Neutrophil (primary cell): ENCODE measurements at regions not wholly inside any gene's neighbourhood (a gene's known extent, or its start where the extent isn't known, plus 50 kb on each side); places are given as distances from the start of the nearest gene placed in this dataset.
"Not testable (repeated sequence)": the region's sequence is repeated elsewhere in the genome, so short reads cannot be mapped to it uniquely, and the experiment has no call there.

Experiments
- H3K27ac ChIP-seq: fragments of 200-600 bp; sonication (generic); 2 replicates; pipeline ENCODE4 v1.5.1; 2016; ENCODE audit warnings: mild to moderate bottlenecking, moderate library complexity
- H3K27me3 ChIP-seq: fragments of 200-600 bp; sonication (generic); 2 replicates; pipeline ENCODE4 v1.6.0; 2016; ENCODE audit warnings: mild to moderate bottlenecking
- H3K36me3 ChIP-seq: fragments of 200-600 bp; sonication (generic); 2 replicates; pipeline ENCODE4 v1.5.1; 2017
- H3K4me1 ChIP-seq, 2 experiments: fragments of 200-600 bp in 1 of 2; sonication (generic) in 1 of 2; 1 replicate in 1 of 2; 2 replicates in 1 of 2; pipeline versions ENCODE4 v1.5.1 to v1.6.1; 2013 to 2016; ENCODE audit warnings: low read depth in 1 of 2, low read length in 1 of 2, mild to moderate bottlenecking in 1 of 2, moderate library complexity in 1 of 2; ENCODE audit not compliant: control insufficient read depth in 1 of 2, insufficient read depth in 1 of 2
- H3K4me3 ChIP-seq, 2 experiments: fragments of 200-600 bp in 1 of 2; sonication (generic) in 1 of 2; 1 replicate in 1 of 2; 2 replicates in 1 of 2; pipeline ENCODE4 v1.5.1; 2013 to 2016; ENCODE audit warnings: low read depth in 1 of 2, low read length in 1 of 2, mild to moderate bottlenecking in 1 of 2, moderate library complexity in 1 of 2
- H3K9me3 ChIP-seq: fragments of 200-600 bp; sonication (generic); 2 replicates; pipeline ENCODE4 v1.5.1; 2016
- CTCF ChIP-seq: fragments of 200-600 bp; sonication (generic); IDR thresholded peaks from 2 replicates; pipeline ENCODE4 v1.5.1; 2016; ENCODE audit warnings: antibody characterized with exemption

- H3K4me3 ChIP-seq: no peak overlapping the region
- H3K4me1 ChIP-seq: no peaks in the 10 kb centered on the region
- no peaks in the 10 kb centered on the region for H3K36me3 ChIP-seq
These were observed 476.1 kb upstream of the ACO1 start for GRCh38 chr9:31908158-31908890.

GRCh38 chr9:31908891-31909480 lies 475.5 kb upstream of the ACO1 start:
- Histone ChIP-seq H3K36me3 (no peaks in the 10 kb centered on the region), H3K4me3 (no peak overlapping the region), H3K4me1 (no peaks in the 10 kb centered on the region), H3K9me3 (no peaks in the 10 kb centered on the region), H3K27ac (no peak overlapping the region), H3K27me3 (no peaks in the 10 kb centered on the region)
- TF ChIP-seq CTCF: no peak

More at GRCh38 chr9:31908158-31908890, 476.1 kb upstream of the ACO1 start:
- TF ChIP-seq CTCF: no peak
- Histone ChIP-seq H3K9me3 (no peaks in the 10 kb centered on the region), H3K27me3 (no peaks in the 10 kb centered on the region), H3K27ac (no peak overlapping the region)

- H3K4me1 ChIP-seq: no peaks in the 10 kb centered on the region
- no peaks in the 10 kb centered on the region for H3K9me3 ChIP-seq
- no peaks in the 10 kb centered on the region for H3K27me3 ChIP-seq
- no peak overlapping the region for H3K27ac ChIP-seq
- H3K4me3 ChIP-seq: no peak overlapping the region
- TF ChIP-seq CTCF: no peak
- H3K36me3 ChIP-seq: no peaks in the 10 kb centered on the region
These were observed 471.8 kb upstream of the ACO1 start for GRCh38 chr9:31912636-31913035.

- H3K9me3 ChIP-seq: no peaks in the 10 kb centered on the region
- no peaks in the 10 kb centered on the region for H3K4me1 ChIP-seq
- no peak overlapping the region for H3K4me3 ChIP-seq
- H3K27ac ChIP-seq: no peak overlapping the region
- H3K36me3 ChIP-seq: no peaks in the 10 kb centered on the region
- no peaks in the 10 kb centered on the region for H3K27me3 ChIP-seq
- TF ChIP-seq CTCF: no peak
These were observed 467.7 kb upstream of the ACO1 start for GRCh38 chr9:31916591-31917241.

- not testable (repeated sequence) for H3K9me3 ChIP-seq, H3K27me3 ChIP-seq, H3K27ac ChIP-seq, H3K36me3 ChIP-seq, H3K4me1 ChIP-seq, H3K4me3 ChIP-seq
These were observed 446.7 kb upstream of the ACO1 start for GRCh38 chr9:31937737-31938136.

- H3K9me3 ChIP-seq: no peaks in the 10 kb centered on the region
- no peaks in the 10 kb centered on the region for H3K27me3 ChIP-seq
- H3K4me3 ChIP-seq: no peak overlapping the region
- H3K36me3 ChIP-seq: no peaks in the 10 kb centered on the region
- TF ChIP-seq CTCF: no peak
- no peak overlapping the region for H3K27ac ChIP-seq
- no peaks in the 10 kb centered on the region for H3K4me1 ChIP-seq
These were observed 433.7 kb upstream of the ACO1 start for GRCh38 chr9:31950756-31951155.
